ENCODE measurements at regions not wholly inside any gene's neighbourhood (a gene's known extent, or its start where the extent isn't known, plus 50 kb on each side); places are given as distances from the start of the nearest gene placed in this dataset.

- intact Hi-C loops (cut with micrococcal nuclease): no loop called here
- H3K9me3 Mint-ChIP-seq: no peaks in the 10 kb centered on the region
Measured at GRCh38 chr7:155962191-155962967, 150.1 kb upstream of the SHH start.

GRCh38 chr7:155961241-155962190 lies 149.3 kb upstream of the SHH start:
- Histone ChIP-seq H3K4me1 (ENCODE audit: control insufficient read depth, insufficient read depth, low read length) (peaks cover 9% of the 10 kb centered on the region), H3K27ac (ENCODE audit: low read length) (no peak overlapping the region), H3K27me3 (ENCODE audit: control insufficient read depth, insufficient read depth, low read length) (no peaks in the 10 kb centered on the region), H3K4me3 (ENCODE audit: low read length) (no peak overlapping the region), H3K36me3 (ENCODE audit: control insufficient read depth, insufficient read depth, low read length) (no peaks in the 10 kb centered on the region), H3K9me3 (ENCODE audit: control insufficient read depth, insufficient read depth, low read length) (no peaks in the 10 kb centered on the region)
- 80% methylated on average over 25 of the region's 25 CpGs for WGBS (ENCODE audit: insufficient coverage)
- H3K4me1 Mint-ChIP-seq: peaks cover 0 to 6% of the 10 kb centered on the region in 2 donors
- no peak overlapping the region for H3K4me3 Mint-ChIP-seq
- intact Hi-C loops (cut with micrococcal nuclease): no loop called here
- no peaks in the 10 kb centered on the region for H3K36me3 Mint-ChIP-seq
- ATAC-seq: no peak
- H3K27me3 Mint-ChIP-seq (ENCODE audit: low read depth in 2 of 2): peaks cover 0 to 5% of the 10 kb centered on the region in 2 donors
- TF ChIP-seq CTCF (IDR thresholded peaks at IDR 0.05): no peak
- DNase-seq: no peak
- no peak overlapping the region for H3K27ac Mint-ChIP-seq
- no peaks in the 10 kb centered on the region for H3K9me3 Mint-ChIP-seq

More at GRCh38 chr7:155962191-155962967, 150.1 kb upstream of the SHH start:
- H3K27ac Mint-ChIP-seq: no peak overlapping the region
- ATAC-seq: no peak
- H3K9me3 ChIP-seq (ENCODE audit: control insufficient read depth, insufficient read depth, low read length): no peaks in the 10 kb centered on the region
- no peaks in the 10 kb centered on the region for H3K27me3 ChIP-seq (ENCODE audit: control insufficient read depth, insufficient read depth, low read length)
- peaks cover 9% of the 10 kb centered on the region for H3K4me1 ChIP-seq (ENCODE audit: control insufficient read depth, insufficient read depth, low read length)
- H3K27ac ChIP-seq (ENCODE audit: low read length): no peak overlapping the region
- H3K4me1 Mint-ChIP-seq: peaks cover 0 to 6% of the 10 kb centered on the region in 2 donors
- H3K4me3 Mint-ChIP-seq: no peak overlapping the region
- no peaks in the 10 kb centered on the region for H3K36me3 Mint-ChIP-seq
- TF ChIP-seq CTCF (IDR thresholded peaks at IDR 0.05): no peak
- H3K36me3 ChIP-seq (ENCODE audit: control insufficient read depth, insufficient read depth, low read length): no peaks in the 10 kb centered on the region
- 70% methylated on average over 12 of the region's 13 CpGs for WGBS (ENCODE audit: insufficient coverage)
- peaks cover 0 to 5% of the 10 kb centered on the region in 2 donors for H3K27me3 Mint-ChIP-seq (ENCODE audit: low read depth in 2 of 2)
- no peak overlapping the region for H3K4me3 ChIP-seq (ENCODE audit: low read length)
- no peak for DNase-seq

GRCh38 chr7:155959894-155960293 lies 147.6 kb upstream of the SHH start:
- DNase-seq (no peak), ATAC-seq (no peak)
- 90% methylated on average over 13 of the region's 13 CpGs for WGBS (ENCODE audit: insufficient coverage)
- Histone ChIP-seq H3K27me3 (ENCODE audit: control insufficient read depth, insufficient read depth, low read length) (no peaks in the 10 kb centered on the region), H3K4me3 (ENCODE audit: low read length) (no peak overlapping the region), H3K27ac (ENCODE audit: low read length) (no peak overlapping the region), H3K9me3 (ENCODE audit: control insufficient read depth, insufficient read depth, low read length) (no peaks in the 10 kb centered on the region), H3K4me1 (ENCODE audit: control insufficient read depth, insufficient read depth, low read length) (peaks cover 9% of the 10 kb centered on the region), H3K36me3 (ENCODE audit: control insufficient read depth, insufficient read depth, low read length) (no peaks in the 10 kb centered on the region)
- H3K27me3 Mint-ChIP-seq (ENCODE audit: low read depth in 2 of 2): peaks cover 0 to 3% of the 10 kb centered on the region in 2 donors
- peaks cover 0 to 6% of the 10 kb centered on the region in 2 donors for H3K4me1 Mint-ChIP-seq
- no peak for TF ChIP-seq CTCF (IDR thresholded peaks at IDR 0.05)
- no peak overlapping the region for H3K27ac Mint-ChIP-seq
- H3K4me3 Mint-ChIP-seq: no peak overlapping the region
- H3K36me3 Mint-ChIP-seq: no peaks in the 10 kb centered on the region
- no peaks in the 10 kb centered on the region for H3K9me3 Mint-ChIP-seq
- intact Hi-C loops (cut with micrococcal nuclease): no loop called here

Data from natural killer cell (primary cell).